Esophagus (tissue), 2 donors: ENCODE measurements at regions not wholly inside any gene's neighbourhood (a gene's known extent, or its start where the extent isn't known, plus 50 kb on each side); places are given as distances from the start of the nearest gene placed in this dataset.

Source experiments
- H3K27ac ChIP-seq, 2 donors: one replicate each; pipeline ENCODE4 v1.5.1; 2013; ENCODE audit warnings: low read depth in 2 of 2, mild to moderate bottlenecking in 2 of 2, inconsistent platforms in 1 of 2, low read length in 1 of 2, moderate library complexity in 1 of 2
- H3K27me3 ChIP-seq, 2 donors: one replicate each; pipeline ENCODE4 v1.6.1; 2013; ENCODE audit warnings: low read length in 2 of 2, control low read depth in 1 of 2, mild to moderate bottlenecking in 1 of 2; ENCODE audit not compliant: insufficient read depth in 2 of 2, control insufficient read depth in 1 of 2
- H3K36me3 ChIP-seq, 2 donors: one replicate each; pipeline ENCODE4 v1.6.1; 2013; ENCODE audit warnings: low read length in 1 of 2; ENCODE audit not compliant: control insufficient read depth in 2 of 2, insufficient read depth in 2 of 2
- H3K4me1 ChIP-seq, 2 donors: one replicate each; pipeline ENCODE4 v1.6.1; 2013; ENCODE audit warnings: low read length in 1 of 2; ENCODE audit not compliant: control insufficient read depth in 2 of 2, insufficient read depth in 2 of 2
- H3K4me3 ChIP-seq, 2 donors: one replicate each; pipeline ENCODE4 v1.5.1; 2013; ENCODE audit warnings: low read length in 2 of 2, mild to moderate bottlenecking in 2 of 2, low read depth in 1 of 2, moderate library complexity in 1 of 2
- H3K9me3 ChIP-seq, 2 donors: one replicate each; pipeline ENCODE4 v1.6.1; 2013; ENCODE audit warnings: mild to moderate bottlenecking in 2 of 2, low read depth in 1 of 2, low read length in 1 of 2, moderate library complexity in 1 of 2; ENCODE audit not compliant: control insufficient read depth in 2 of 2, insufficient read depth in 1 of 2
- WGBS, 2 donors: extraction: QIAGEN DNeasy Blood & Tissue Kit; methylation state at CpG; one replicate each; pipeline ENCODE4 v1.1.7; 2013; 5-methylcytosine and 5-hydroxymethylcytosine counted together
- donor health status: healthy with polysubstance abuse.
- donor health status: Bipolar disorder and iron deficiency.

- WGBS, 2 donors = 72 to 80% methylated on average over 12 of the region's 12 CpGs
- Histone ChIP-seq H3K27me3 (no peaks in the 10 kb centered on the region), H3K36me3 (no peaks in the 10 kb centered on the region), H3K9me3 (no peaks in the 10 kb centered on the region), H3K27ac (no peak overlapping the region), H3K4me3 (no peak overlapping the region), H3K4me1 (peaks cover 4 to 11% of the 10 kb centered on the region in 2 donors)
Measured at GRCh38 chr14:98962118-98962517, 309.9 kb downstream of the BCL11B start.

GRCh38 chr14:98963610-98964009 is 308.4 kb downstream of the BCL11B start:
- Histone ChIP-seq H3K4me3 (no peak overlapping the region), H3K27ac (no peak overlapping the region), H3K9me3 (no peaks in the 10 kb centered on the region), H3K27me3 (no peaks in the 10 kb centered on the region), H3K4me1 (peaks cover 2 to 9% of the 10 kb centered on the region in 2 donors), H3K36me3 (no peaks in the 10 kb centered on the region)
- WGBS, 2 donors = 66% methylated on average over 2 of the region's 2 CpGs

- Histone ChIP-seq H3K4me1 (peaks cover 2 to 9% of the 10 kb centered on the region in 2 donors), H3K27ac (no peak overlapping the region)
- 34 to 41% methylated on average over 7 of the region's 7 CpGs for WGBS, 2 donors
Measured at GRCh38 chr14:98964171-98964570, 307.8 kb downstream of the BCL11B start.

GRCh38 chr14:98965076-98965475 is 306.9 kb downstream of the BCL11B start:
- Histone ChIP-seq H3K4me3 (no peak overlapping the region), H3K4me1 (peaks cover 2 to 8% of the 10 kb centered on the region in 2 donors), H3K27me3 (no peaks in the 10 kb centered on the region), H3K27ac (no peak overlapping the region), H3K36me3 (no peaks in the 10 kb centered on the region), H3K9me3 (no peaks in the 10 kb centered on the region)
- WGBS, 2 donors = 85 to 86% methylated on average over 5 of the region's 5 CpGs

More at GRCh38 chr14:98964171-98964570, 307.8 kb downstream of the BCL11B start:
- Histone ChIP-seq H3K4me3 (no peak overlapping the region), H3K36me3 (no peaks in the 10 kb centered on the region), H3K27me3 (no peaks in the 10 kb centered on the region), H3K9me3 (no peaks in the 10 kb centered on the region)

GRCh38 chr14:98966016-98966415 is 306.0 kb downstream of the BCL11B start:
- peaks cover 2 to 3% of the 10 kb centered on the region in 2 donors for H3K4me1 ChIP-seq
- H3K4me3 ChIP-seq = no peak overlapping the region
- no peaks in the 10 kb centered on the region for H3K27me3 ChIP-seq
- H3K36me3 ChIP-seq = no peaks in the 10 kb centered on the region
- 60 to 63% methylated on average over 3 of the region's 3 CpGs for WGBS, 2 donors
- H3K27ac ChIP-seq = no peak overlapping the region
- no peaks in the 10 kb centered on the region for H3K9me3 ChIP-seq

GRCh38 chr14:98966475-98967162 is 305.4 kb downstream of the BCL11B start:
- H3K4me3 ChIP-seq = no peak overlapping the region
- no peaks in the 10 kb centered on the region for H3K9me3 ChIP-seq
- H3K36me3 ChIP-seq = no peaks in the 10 kb centered on the region
- no peaks in the 10 kb centered on the region for H3K27me3 ChIP-seq
- 57 to 66% methylated on average over 6 of the region's 6 CpGs for WGBS, 2 donors
- peaks cover 2 to 3% of the 10 kb centered on the region in 2 donors for H3K4me1 ChIP-seq
- no peak overlapping the region for H3K27ac ChIP-seq

- Histone ChIP-seq H3K36me3 (no peaks in the 10 kb centered on the region), H3K4me3 (no peak overlapping the region), H3K9me3 (no peaks in the 10 kb centered on the region), H3K4me1 (no peaks in the 10 kb centered on the region), H3K27me3 (no peaks in the 10 kb centered on the region), H3K27ac (no peak overlapping the region)
- 84 to 96% methylated on average over 1 of the region's 1 CpG for WGBS, 2 donors
Measured at GRCh38 chr14:98974113-98974512, 297.9 kb downstream of the BCL11B start.

GRCh38 chr14:98976271-98976670 is 295.7 kb downstream of the BCL11B start:
- WGBS, 2 donors = 57 to 65% methylated on average over 3 of the region's 3 CpGs
- Histone ChIP-seq H3K27ac (no peak overlapping the region), H3K4me1 (no peaks in the 10 kb centered on the region), H3K36me3 (no peaks in the 10 kb centered on the region), H3K9me3 (peaks cover 0 to 2% of the 10 kb centered on the region in 2 donors), H3K4me3 (no peak overlapping the region), H3K27me3 (no peaks in the 10 kb centered on the region)

GRCh38 chr14:98977451-98977850 is 294.5 kb downstream of the BCL11B start:
- Histone ChIP-seq H3K27ac (no peak overlapping the region), H3K4me3 (no peak overlapping the region), H3K9me3 (peaks cover 0 to 2% of the 10 kb centered on the region in 2 donors), H3K36me3 (no peaks in the 10 kb centered on the region), H3K4me1 (no peaks in the 10 kb centered on the region), H3K27me3 (no peaks in the 10 kb centered on the region)

- no peak overlapping the region for H3K4me3 ChIP-seq
- no peaks in the 10 kb centered on the region for H3K27me3 ChIP-seq
- H3K9me3 ChIP-seq = peaks cover 0 to 2% of the 10 kb centered on the region in 2 donors
- H3K4me1 ChIP-seq = no peaks in the 10 kb centered on the region
- H3K36me3 ChIP-seq = no peaks in the 10 kb centered on the region
- H3K27ac ChIP-seq = no peak overlapping the region
- 81 to 83% methylated on average over 8 of the region's 8 CpGs for WGBS, 2 donors
Measured at GRCh38 chr14:98982986-98983385, 289.0 kb downstream of the BCL11B start.
